ENCODE measurements at regions not wholly inside any gene's neighbourhood (a gene's known extent, or its start where the extent isn't known, plus 50 kb on each side); places are given as distances from the start of the nearest gene placed in this dataset.

- no peak for TF ChIP-seq ZNF462 (CRISPR knock-in tag; IDR thresholded peaks at IDR 0.05)
- no peak for TF ChIP-seq ZNF114 (CRISPR knock-in tag; IDR thresholded peaks at IDR 0.05)
- no peak for TF ChIP-seq STAT1 (IDR thresholded peaks at IDR 0.05; ENCODE audit: unreplicated experiment)
- TF ChIP-seq JUNB (IDR thresholded peaks at IDR 0.05; ENCODE audit: unreplicated experiment): no peak
- TF ChIP-seq REST (IDR thresholded peaks at IDR 0.05; ENCODE audit: unreplicated experiment): no peak
- no peak for TF ChIP-seq ZNF331 (CRISPR knock-in tag; IDR thresholded peaks at IDR 0.05; ENCODE audit: low read depth)
- TF ChIP-seq ETS1 (IDR thresholded peaks at IDR 0.05): no peak
- TF ChIP-seq POLR2AphosphoS5 (IDR thresholded peaks at IDR 0.05; ENCODE audit: low read depth): no peak
Measured at GRCh38 chr10:130987401-130987800, 324.1 kb downstream of the TCERG1L start (continued).

Data from GM23338 (cell line).